Activated CD4-positive, alpha-beta T cell treated with anti-CD3 and anti-CD28 coated beads, Interleukin-2, Interleukin-4, amounts not matched to agents 100 ng/mL and 50 ng/mL, durations not matched to agents 16 hours and 8 hours (primary cell): ENCODE measurements at regions not wholly inside any gene's neighbourhood (a gene's known extent, or its start where the extent isn't known, plus 50 kb on each side); places are given as distances from the start of the nearest gene placed in this dataset.
"Not testable (repeated sequence)": the region's sequence is repeated elsewhere in the genome, so short reads cannot be mapped to it uniquely, and the experiment has no call there.

Experiments
- DNase-seq: peaks from one replicate; pipeline ENCODE4 v3.0.0-alpha.2; 2020; ENCODE audit warnings: low spot score

DNA sequence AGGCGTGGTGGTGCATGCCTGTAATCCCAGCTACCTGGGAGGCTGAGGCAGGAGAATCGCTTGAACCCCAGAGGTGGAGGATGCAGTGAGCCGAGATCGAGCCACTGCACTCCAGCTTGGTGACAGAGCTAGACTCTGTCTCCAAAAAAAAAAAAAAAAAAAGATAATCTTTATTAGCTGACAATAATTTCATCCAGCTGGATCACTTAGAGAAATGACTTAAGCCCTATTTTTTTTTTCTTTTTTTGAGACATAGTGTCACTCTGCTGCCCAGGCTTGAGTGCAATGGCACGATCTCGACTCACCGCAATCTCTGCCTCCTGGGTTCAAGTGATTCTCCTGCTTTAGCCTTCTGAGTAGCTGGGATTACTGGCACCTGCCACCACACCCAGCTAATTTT is 51.6 kb upstream of the MAP4K4 start:
- DNase-seq: not testable (repeated sequence)

DNA sequence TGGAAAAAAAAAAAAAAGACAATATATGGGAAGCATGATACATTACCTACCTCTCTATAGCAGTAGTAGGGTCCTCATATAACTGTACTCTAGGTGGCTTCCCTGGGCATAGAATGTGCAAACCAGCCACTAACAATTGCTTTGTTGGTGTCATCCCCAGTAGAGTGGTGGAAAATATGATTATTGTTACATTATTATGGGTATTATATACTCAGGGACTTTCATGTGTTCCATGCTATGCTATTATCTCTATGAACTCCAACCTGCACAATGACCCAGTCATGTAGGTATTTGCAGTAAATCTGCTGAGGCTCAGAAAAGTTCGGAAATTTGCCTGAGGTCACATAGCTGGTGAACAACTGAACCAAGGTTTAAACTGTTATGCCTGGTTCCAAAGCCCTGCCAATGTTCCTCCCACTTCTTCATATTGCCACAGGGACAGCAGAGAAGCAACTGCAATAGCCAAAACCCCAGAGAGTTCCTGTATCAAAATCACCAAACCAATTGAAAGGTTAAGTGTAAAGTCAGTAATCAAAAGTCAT is 52.6 kb upstream of the MAP4K4 start:
- DNase-seq: no peak

DNA sequence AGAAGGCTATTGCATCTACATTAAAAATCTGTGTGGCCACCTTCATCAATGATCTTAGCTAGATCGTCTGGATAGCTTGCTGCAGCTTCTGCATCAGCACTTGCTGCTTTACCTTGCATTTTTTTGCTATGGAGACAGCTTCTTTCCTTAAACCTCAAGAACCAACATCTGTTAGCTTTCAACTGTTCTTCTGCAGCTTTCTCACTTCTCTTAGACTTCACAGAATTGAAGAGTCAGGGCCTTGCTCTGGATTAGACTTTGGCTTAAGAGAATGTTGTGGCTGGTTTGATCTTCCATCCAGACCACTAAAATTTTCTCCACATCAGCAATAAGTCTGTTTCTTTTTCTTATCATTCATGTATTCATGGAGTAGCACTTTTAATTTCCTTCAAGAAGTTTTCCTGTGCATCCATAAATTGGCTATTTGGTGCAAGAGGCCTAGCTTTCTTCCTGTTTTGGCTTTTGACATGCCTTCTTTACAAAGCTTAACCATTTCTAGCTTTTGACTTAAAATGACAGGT is 54.4 kb upstream of the MAP4K4 start:
- no peak for DNase-seq

DNA sequence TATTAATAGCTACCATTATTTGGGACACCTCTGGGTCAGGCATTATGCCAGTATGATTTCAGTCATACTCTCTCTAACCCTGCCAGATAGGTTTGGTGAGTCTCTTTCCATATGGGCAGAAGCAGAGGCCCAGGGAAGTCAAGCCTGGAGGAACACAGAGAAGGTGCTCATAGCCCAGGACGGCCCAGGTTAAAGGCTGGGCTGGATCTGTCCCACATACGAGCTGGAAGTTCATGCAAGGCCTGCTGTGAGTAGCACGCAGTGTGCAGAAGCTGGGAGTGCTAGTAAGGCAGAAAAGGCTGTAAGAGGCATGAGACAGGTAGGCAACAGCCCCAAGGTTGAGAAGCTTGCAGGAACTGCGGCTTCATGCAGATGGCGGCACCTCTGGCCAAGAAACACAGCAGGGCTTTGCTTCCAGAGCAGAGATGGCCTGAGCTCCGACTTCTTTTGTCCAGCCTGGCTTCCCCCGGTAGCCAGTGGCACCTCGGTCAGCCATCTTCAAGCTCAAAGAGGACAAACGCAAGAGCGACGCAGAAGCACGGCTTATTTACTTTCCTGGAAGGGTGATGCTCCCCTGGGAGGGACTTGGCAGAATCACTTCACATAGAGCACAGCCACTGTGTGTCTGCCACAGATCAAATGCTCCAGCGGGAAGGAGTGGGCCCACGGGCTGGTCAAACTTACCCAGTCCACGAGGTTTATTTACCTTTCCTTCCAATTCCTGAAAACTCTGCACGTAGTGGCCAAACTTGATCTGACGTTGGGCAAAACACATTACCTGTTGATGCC is 58.5 kb upstream of the MAP4K4 start:
- DNase-seq: no peak

DNA sequence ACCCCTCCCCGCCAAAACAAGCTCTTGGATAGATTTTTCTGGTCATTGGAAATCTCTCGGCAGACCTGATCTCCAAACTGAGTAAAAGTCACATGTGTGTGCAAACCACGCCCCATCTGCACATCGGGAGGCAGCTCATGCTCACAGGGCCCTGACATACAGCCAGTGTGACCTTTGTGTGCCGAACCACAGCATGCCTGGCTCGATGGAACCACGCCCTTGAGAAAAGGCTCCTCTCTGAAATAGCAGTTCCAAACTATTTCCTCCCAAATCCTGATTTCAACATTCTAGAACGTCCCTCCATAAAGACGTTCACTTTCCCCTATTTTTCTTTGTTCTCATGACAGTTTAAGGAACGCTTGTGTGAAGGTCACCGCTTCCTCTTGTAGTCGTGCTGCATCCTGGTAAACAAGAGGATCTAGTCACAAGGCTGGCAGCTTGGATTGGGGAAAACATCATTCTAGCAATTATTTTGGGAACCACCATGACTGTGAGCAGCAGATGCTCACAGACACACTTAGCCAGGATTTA is 59.3 kb upstream of the MAP4K4 start:
- no peak for DNase-seq

DNA sequence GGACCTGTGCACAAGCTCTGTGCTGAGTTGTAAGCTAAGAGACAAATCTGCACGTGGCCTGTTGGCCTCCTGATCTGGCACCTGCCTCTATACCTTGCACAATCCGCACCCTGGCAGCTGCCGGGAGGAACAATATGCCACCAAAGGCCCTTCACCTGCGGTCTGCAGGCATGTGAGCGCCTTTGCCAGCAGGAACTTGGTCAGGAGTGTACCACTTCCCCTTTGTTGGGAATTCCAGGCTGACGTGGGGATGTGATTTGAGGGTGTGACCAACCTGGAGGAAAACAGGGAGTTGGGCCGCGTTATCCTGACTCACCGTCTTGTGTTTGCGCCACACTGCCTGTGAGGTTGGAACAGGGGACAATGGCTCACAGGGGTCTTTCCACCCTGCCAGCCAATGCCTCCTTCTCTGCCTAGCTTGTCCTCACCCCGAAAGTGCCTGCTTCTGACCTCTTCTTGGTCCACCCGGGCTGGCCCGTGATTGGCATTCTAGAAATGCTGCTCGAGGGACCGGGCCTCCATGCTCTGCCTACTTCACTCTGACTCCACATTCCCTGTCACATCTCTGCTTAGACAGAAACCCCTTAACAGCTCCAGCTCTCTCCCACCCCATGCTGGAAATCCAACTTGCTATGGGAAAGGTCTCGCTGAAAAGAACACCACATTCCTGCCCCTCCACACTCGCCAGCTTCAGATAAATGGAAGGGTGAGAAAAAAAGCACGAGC is 67.1 kb upstream of the MAP4K4 start:
- no peak for DNase-seq

DNA sequence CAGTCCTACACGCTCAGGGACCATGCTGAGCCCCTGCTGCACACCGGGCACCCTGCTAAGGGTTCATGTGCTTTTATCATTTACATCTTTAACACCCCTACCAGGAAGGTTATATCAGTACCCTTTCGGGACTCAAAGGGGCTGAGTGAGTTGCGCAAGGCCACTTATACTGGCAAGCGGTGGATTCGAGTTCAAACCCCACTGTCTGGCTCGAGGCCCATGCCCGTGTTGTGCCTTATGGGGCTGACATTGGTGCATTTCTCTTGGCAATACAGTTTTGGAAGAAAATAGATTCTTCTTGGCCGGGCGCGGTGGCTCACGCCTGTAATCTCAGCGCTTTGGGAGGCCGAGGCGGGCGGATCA is 69.5 kb upstream of the MAP4K4 start:
- DNase-seq: no peak

DNA sequence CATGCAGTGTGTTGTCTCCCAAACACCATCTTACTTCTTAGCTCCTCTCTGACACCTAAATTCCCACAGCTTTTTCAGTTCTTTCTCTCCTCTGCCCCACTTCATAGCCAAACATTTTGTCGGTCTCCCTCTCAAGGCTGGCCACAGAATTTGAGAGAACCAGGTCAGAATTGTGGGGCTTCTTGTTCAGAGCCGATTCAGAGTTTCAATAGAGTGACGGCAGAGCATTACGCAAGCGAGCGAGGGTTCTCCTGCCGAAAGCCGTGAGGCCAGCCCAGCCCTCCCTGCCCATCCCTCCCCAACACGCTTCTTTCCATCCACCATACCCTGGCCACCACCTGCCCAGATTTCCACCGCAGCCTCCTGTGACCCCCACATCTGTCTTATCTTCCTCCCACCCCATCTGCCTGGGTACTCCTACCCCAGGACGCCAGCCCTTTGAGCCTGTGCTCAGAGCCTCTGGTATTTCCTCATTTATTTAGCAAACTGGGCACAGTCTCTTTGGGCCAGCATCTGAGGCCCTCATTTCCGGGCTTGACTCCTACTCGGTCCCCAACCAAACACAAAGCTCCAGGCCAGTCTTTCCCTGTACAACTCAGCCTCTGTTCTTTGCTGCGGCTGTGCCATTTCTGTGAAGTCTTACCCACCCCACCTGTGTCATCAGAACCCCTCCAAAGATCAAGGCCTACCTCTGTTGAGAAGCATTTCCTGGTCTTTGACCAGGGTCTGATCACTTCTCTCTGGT is 70.0 kb upstream of the MAP4K4 start:
- DNase-seq: no peak

DNA sequence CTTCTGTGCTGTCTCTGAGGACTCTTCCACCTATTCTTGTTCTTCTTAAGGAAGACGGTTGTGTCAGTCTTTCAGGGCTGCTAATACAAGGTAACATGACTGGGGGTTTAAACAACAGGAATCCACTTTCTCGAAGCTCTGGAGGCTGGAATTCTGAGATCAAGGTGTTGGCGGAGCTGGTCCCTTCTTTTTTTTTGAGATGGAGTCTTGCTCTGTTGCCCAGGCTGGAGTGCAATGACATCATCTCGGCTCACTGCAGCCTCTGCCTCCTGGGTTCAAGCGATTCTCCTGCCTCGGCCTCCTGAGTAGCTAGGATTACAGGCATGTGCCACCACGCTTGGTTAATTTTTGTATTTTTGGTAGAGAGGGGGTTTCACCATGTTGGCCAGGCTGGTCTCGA is 71.7 kb upstream of the MAP4K4 start:
- DNase-seq: not testable (repeated sequence)

DNA sequence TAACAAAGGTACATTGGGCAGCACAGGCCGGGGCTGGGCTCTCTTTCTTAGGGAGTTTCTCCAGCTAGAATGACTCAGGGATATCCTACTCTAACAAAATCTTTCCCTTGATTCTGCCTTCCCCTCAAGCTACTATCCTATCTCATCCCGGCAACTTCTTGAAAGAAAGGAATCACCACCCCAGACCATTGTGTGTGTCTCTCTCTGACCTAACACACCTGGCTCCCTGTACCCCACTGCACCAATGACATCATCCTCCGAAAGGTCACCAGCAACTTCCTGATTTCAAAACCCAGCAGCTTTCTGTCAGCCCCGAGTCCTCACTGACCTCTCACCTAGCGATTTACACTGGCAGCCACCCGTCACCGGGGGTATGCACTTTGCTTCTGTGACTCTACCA is 72.1 kb upstream of the MAP4K4 start:
- DNase-seq: no peak

DNA sequence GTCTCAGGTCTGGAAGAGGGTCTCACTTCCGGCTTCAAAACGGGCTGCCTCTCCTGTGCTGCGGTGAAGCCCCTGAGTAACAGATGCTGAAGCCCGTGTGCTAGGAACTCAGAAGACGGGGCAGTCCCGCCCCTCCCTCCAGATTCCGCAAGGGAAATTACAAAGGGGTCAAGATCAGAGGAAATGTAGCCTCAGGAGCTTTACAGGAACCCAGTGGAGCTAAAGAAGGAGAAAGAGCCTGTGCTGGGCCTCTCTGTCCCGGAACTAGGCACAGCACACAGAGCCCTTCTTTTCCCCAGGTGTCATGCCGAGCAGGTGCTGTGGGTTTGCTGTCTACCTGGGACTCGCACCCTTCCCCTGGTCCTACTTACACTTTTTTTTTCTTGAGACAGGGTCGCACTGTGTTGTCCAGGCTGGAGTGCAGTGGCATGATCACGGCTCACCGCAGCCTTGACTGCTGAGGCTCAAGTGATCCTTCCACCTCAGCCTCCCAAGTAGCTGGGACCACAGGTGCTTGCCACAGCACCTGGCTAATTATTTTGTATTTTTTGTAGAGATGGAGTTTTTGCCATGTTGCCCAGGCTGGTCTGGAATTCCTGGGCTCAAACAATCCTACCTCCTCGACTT is 72.7 kb upstream of the MAP4K4 start:
- DNase-seq: no peak

DNA sequence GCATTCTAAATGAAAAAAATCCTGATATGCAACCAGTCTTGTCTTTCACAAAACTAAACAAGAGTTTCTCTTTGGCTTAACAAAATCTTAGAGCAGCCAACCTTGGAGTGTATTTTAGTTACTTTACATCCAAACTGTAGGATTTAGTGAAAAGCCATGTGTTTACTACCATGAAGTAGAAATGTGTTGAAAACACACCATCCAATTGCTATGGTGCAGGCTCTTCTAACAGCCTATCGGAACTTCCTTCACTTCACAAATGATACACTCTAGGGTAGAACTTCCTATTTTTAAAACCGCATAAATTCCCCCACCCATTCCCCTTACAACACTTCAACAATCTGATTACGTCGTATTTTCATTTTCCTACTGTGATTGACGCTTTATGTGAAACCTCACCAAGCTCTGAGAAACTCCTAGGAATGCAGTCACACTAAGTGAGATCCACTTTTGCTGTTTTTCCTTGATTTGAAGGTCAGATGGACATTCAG is 74.4 kb upstream of the MAP4K4 start:
- peak; percentile 20 for DNase-seq

DNA sequence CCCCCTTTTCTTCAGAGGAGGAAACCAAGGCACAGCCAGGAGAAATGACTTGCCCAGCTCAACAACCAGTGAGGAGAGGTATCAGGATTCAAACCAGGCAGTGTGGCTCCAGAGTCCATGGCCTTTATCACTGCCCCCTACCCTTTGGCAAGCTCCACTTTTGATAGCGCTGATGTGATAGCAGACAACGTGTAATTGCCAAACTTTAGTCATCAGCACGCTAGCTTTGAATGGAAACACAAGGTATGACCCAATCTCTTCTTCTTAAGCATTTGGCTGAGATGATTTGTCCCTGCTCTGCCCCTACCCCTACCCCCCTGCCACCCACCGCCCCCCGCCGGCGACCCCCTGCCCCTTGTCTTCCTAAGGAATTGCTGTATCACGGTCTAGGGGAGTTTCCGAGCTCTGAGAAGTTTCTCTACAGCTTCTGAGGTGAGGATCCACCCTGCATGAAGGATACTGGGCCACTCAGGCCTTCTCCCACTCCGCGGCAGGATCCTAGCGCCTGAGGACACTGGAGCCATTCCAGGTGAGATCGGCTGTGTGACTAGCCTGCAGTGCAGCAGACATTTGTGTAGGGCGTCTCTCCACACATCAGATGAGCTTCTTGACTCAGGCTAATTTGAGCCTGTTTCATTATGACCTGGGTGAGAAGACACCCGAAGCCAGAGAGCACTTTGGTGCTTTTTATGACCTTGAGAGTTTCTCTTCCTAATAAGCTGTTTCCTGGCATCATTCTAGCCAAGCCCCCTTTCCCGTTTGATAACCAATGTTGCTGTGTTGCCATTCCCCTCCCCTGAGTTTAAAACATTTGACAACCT is 75.1 kb upstream of the MAP4K4 start:
- peak; percentile 55 for DNase-seq

DNA sequence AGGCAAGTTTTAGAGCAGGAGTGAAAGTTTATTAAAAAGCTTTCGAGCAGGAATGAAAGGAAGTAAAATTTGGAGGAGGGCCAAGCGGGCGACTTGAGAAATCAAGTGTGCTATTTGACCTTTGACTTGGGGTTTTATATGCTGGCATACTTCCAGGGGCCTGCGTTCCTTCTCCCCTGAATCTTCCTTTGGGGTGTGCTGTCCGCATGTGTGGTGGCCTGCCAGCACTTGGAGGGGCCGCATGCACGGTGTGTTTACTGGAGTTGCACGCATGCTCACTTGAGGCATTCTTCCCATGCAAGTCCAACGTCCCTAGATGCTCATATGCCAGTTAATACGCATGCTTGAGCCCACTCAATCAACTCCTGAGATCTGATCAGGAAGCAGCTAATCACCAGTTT is 78.3 kb upstream of the MAP4K4 start:
- no peak for DNase-seq

DNA sequence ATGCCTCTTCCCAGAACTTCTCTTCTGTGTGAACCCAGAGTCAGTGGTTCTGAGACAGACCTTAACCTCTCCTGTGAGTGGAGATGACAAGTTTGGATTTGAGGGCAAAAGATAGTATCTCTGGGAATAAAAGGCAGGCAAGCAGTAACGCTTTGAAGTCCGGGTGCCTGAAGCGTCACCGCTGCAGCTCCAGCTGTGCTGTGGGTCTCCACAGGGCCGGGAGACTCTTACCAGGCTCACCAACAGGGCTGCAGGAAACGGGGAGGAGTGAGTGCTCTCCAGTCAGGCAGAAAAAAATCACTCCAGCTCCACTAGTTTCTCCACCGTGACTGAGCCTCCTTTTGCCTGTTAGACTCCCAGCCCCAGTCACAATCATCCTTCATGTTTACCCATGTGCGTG is 79.7 kb upstream of the MAP4K4 start:
- DNase-seq: no peak

DNA sequence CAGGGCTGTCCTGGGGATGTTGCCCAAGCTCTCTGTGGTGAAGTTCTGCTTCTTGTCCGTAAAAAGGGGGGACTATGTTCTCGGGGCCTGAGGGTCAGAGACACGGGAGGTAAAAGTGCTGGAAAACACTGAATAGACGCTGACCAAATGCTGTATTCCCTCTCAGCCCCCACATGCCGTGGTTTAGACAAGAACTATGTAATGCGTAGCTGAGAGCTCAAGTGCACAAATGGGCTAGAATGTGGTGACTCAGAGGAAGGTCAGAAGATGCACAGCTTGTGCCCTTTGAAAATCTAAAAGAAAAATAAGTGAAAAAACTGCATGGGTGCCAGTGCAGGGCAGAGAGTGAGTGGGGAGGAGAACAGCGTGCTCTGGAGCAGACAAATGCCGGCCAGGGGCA is 80.3 kb upstream of the MAP4K4 start:
- no peak for DNase-seq

DNA sequence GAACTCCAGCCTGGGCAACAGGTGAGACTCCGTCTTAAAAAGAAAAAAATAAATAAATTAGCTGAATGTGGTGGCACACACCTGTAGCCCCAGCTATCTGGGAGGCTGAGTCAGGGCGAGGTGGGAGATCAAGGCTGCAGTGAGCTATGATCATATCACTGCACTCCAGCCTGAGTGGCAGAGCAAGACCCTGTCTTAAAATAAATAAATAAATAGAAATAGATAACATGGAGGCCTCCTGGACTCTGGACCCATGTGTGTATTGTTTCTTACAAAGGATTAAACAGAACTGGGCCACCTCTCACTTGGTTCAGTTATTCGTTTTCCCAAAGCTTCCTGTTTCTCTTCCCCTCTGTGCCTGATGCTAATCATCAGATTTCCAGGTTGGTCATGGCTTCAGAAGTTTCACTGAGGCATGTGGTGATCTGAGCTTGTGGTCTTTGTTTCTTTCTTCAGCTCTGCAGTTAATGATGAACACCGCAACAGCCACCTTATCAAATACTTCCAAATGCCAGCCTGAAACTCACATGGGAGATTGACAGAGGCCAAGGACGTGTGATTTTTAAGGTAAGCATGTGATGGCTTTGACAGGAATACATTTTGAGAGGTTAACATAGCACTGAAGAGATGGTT is 83.3 kb upstream of the MAP4K4 start:
- no peak for DNase-seq

DNA sequence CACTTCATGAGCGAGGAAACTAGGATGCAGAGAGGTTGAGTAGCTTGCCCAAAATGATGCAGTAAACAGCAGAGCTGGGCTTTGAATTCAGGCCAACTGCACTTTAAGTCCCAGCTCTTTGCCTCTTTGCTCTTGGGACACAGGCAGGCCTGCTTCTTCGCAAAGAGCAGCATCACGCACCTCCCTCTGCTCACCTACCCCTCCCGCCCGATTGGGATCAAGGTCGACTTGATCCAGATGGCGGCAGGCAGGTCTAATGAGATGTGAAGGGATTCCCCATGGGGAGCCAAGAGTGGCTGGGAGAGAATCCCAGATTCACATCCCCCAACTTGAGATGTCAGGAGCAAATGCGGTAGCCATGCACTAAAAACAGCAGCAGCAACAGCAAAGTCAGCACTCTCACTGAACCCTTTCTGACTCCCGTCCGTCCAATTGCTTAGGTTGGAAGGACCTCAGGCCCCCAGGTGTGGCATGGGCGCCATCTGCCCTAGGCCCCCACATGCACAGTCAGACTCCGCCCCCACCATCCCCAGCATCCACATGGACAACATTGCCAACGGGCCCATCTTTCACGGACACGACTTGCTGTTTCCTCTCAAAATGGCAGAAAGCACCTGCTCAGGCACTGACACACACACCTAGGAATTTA is 84.3 kb upstream of the MAP4K4 start:
- DNase-seq: no peak

DNA sequence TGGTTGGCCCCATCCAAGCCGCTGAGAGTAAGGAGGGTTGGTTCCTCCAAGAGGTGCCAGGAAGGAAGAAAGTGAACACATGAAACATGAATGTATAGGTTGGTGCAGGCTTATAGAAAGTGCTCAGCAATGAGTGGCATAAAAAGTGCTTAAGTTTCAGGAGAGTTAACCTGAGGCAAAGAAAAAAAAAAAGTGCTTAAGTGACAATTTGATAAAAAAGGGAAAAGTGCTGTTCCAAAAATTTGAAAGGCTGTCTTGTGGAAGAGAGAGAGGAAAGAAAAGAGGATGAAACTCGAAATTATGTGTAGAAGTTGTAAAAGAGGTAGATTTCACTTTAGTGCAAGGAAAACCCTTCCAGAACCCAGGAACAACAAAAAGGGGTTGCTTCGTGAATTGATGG is 85.5 kb upstream of the MAP4K4 start:
- no peak for DNase-seq
